ENCODE measurements at regions not wholly inside any gene's neighbourhood (a gene's known extent, or its start where the extent isn't known, plus 50 kb on each side); places are given as distances from the start of the nearest gene placed in this dataset.

- Histone ChIP-seq H3K4me1 (ENCODE audit: control insufficient read depth, insufficient read depth, low read length) (no peaks in the 10 kb centered on the region), H3K9ac (ENCODE audit: extremely low read depth, low read length, poor library complexity, severe bottlenecking) (no peak overlapping the region), H3K9me3 (ENCODE audit: control insufficient read depth, low read length) (peaks cover 4% of the 10 kb centered on the region), H3K36me3 (ENCODE audit: control insufficient read depth, insufficient read depth, low read length) (no peaks in the 10 kb centered on the region), H3K27me3 (ENCODE audit: control insufficient read depth, insufficient read depth, low read length, poor library complexity, severe bottlenecking) (no peaks in the 10 kb centered on the region), H3K27ac (ENCODE audit: low read depth, low read length) (no peak overlapping the region), H3K4me3 (ENCODE audit: low read length) (no peak overlapping the region)
- no peak overlapping the region for H3K4me3 Mint-ChIP-seq
- peaks cover 1% of the 10 kb centered on the region for H3K27me3 Mint-ChIP-seq (ENCODE audit: insufficient read depth)
- H3K4me1 Mint-ChIP-seq = peaks cover 16% of the 10 kb centered on the region
- H3K9me3 Mint-ChIP-seq = peaks cover 22% of the 10 kb centered on the region
- no peaks in the 10 kb centered on the region for H3K36me3 Mint-ChIP-seq (ENCODE audit: low read depth)
- no peak for DNase-seq
- WGBS, 2 experiments (ENCODE audit: insufficient coverage in 1 of 2, insufficient read length in 1 of 2) = 94 to 97% methylated on average over 2 of the region's 2 CpGs
- no peak for TF ChIP-seq CTCF (conservative IDR thresholded peaks at IDR 0.05)
- H3K27ac Mint-ChIP-seq = no peak overlapping the region
These were observed 445.3 kb upstream of the LRRC7 start for GRCh38 chr1:69122373-69122772.

- TF ChIP-seq CTCF (conservative IDR thresholded peaks at IDR 0.05) = no peak
- no CpG with 5 or more reads among the region's 1 CpG for WGBS, 2 experiments (ENCODE audit: insufficient coverage in 1 of 2, insufficient read length in 1 of 2)
- Histone ChIP-seq H3K9ac (ENCODE audit: extremely low read depth, low read length, poor library complexity, severe bottlenecking) (no peak overlapping the region), H3K4me3 (ENCODE audit: low read length) (no peak overlapping the region), H3K36me3 (ENCODE audit: control insufficient read depth, insufficient read depth, low read length) (no peaks in the 10 kb centered on the region), H3K4me1 (ENCODE audit: control insufficient read depth, insufficient read depth, low read length) (no peaks in the 10 kb centered on the region), H3K9me3 (ENCODE audit: control insufficient read depth, low read length) (peaks cover 4% of the 10 kb centered on the region), H3K27me3 (ENCODE audit: control insufficient read depth, insufficient read depth, low read length, poor library complexity, severe bottlenecking) (no peaks in the 10 kb centered on the region), H3K27ac (ENCODE audit: low read depth, low read length) (no peak overlapping the region)
- Mint-ChIP-seq H3K36me3 (ENCODE audit: low read depth) (no peaks in the 10 kb centered on the region), H3K4me1 (peaks cover 20% of the 10 kb centered on the region), H3K27ac (no peak overlapping the region), H3K4me3 (no peak overlapping the region), H3K27me3 (ENCODE audit: insufficient read depth) (peaks cover 1% of the 10 kb centered on the region), H3K9me3 (peaks cover 16% of the 10 kb centered on the region)
- no peak for DNase-seq
These were observed 444.2 kb upstream of the LRRC7 start for GRCh38 chr1:69123486-69123885.

- H3K27me3 Mint-ChIP-seq (ENCODE audit: insufficient read depth) = peaks cover 1% of the 10 kb centered on the region
- Histone ChIP-seq H3K36me3 (ENCODE audit: control insufficient read depth, insufficient read depth, low read length) (no peaks in the 10 kb centered on the region), H3K4me1 (ENCODE audit: control insufficient read depth, insufficient read depth, low read length) (no peaks in the 10 kb centered on the region), H3K27ac (ENCODE audit: low read depth, low read length) (no peak overlapping the region), H3K27me3 (ENCODE audit: control insufficient read depth, insufficient read depth, low read length, poor library complexity, severe bottlenecking) (no peaks in the 10 kb centered on the region), H3K9me3 (ENCODE audit: control insufficient read depth, low read length) (no peaks in the 10 kb centered on the region), H3K4me3 (ENCODE audit: low read length) (no peak overlapping the region), H3K9ac (ENCODE audit: extremely low read depth, low read length, poor library complexity, severe bottlenecking) (no peak overlapping the region)
- TF ChIP-seq CTCF (conservative IDR thresholded peaks at IDR 0.05) = no peak
- 67 to 90% methylated on average over 1 of the region's 1 CpG for WGBS, 2 experiments (ENCODE audit: insufficient coverage in 1 of 2, insufficient read length in 1 of 2)
- H3K4me1 Mint-ChIP-seq = peaks cover 23% of the 10 kb centered on the region
- H3K4me3 Mint-ChIP-seq = no peak overlapping the region
- no peak for DNase-seq
- no peaks in the 10 kb centered on the region for H3K36me3 Mint-ChIP-seq (ENCODE audit: low read depth)
- H3K27ac Mint-ChIP-seq = no peak overlapping the region
- H3K9me3 Mint-ChIP-seq = no peaks in the 10 kb centered on the region
These were observed 440.9 kb upstream of the LRRC7 start for GRCh38 chr1:69126796-69127195.

Measured in endodermal cell (in vitro differentiated cells).